Neural progenitor cell (in vitro differentiated cells): ENCODE measurements at regions not wholly inside any gene's neighbourhood (a gene's known extent, or its start where the extent isn't known, plus 50 kb on each side); places are given as distances from the start of the nearest gene placed in this dataset.

Source experiments
- DNase-seq: peaks from one replicate; pipeline ENCODE4 v3.0.0-alpha.2; 2016; ENCODE audit warnings: low spot score
- H2AFZ ChIP-seq: fragments of 200-600 bp; sonication (generic); replicated peaks from 2 replicates; pipeline ENCODE4 v1.6.1; 2016; ENCODE audit warnings: antibody characterized with exemption
- H3F3A ChIP-seq: fragments of 200-600 bp; sonication (generic); 2 replicates; pipeline ENCODE4 v1.6.1; 2016; ENCODE audit warnings: antibody characterized with exemption, low read depth
- H3K27ac ChIP-seq: fragments of 200-600 bp; sonication (generic); 2 replicates; pipeline ENCODE4 v1.5.1; 2016; ENCODE audit warnings: mild to moderate bottlenecking
- H3K27me3 ChIP-seq: fragments of 200-600 bp; sonication (generic); 2 replicates; pipeline ENCODE4 v1.6.1; 2016; ENCODE audit warnings: mild to moderate bottlenecking, moderate library complexity
- H3K36me3 ChIP-seq: fragments of 200-600 bp; sonication (generic); 2 replicates; pipeline ENCODE4 v1.5.1; 2016
- H3K4me1 ChIP-seq: fragments of 200-600 bp; sonication (generic); 2 replicates; pipeline ENCODE4 v1.6.1; 2016; ENCODE audit warnings: mixed run types
- H3K4me2 ChIP-seq: fragments of 200-600 bp; sonication (generic); 2 replicates; pipeline ENCODE4 v1.6.1; 2016
- H3K4me3 ChIP-seq: fragments of 200-600 bp; sonication (generic); 2 replicates; pipeline ENCODE4 v1.5.1; 2016
- H3K79me2 ChIP-seq: fragments of 200-600 bp; sonication (generic); 2 replicates; pipeline ENCODE4 v1.6.1; 2016; ENCODE audit warnings: low read depth
- H3K9ac ChIP-seq: fragments of 200-600 bp; sonication (generic); 2 replicates; pipeline ENCODE4 v1.6.1; 2016
- H3K9me3 ChIP-seq: fragments of 200-600 bp; sonication (generic); 2 replicates; pipeline ENCODE4 v1.5.1; 2016; ENCODE audit warnings: low read depth
- H4K20me1 ChIP-seq: fragments of 200-600 bp; sonication (generic); 2 replicates; pipeline ENCODE4 v1.6.1; 2016; ENCODE audit warnings: low read depth
- H3K27ac Mint-ChIP-seq: 3 replicates; pipeline ENCODE4 v1.8.0; 2021; ENCODE audit warnings: mixed read lengths
- H3K27me3 Mint-ChIP-seq: 2 replicates; pipeline ENCODE4 v1.8.0; 2022; ENCODE audit warnings: low read depth, mild to moderate bottlenecking, inconsistent platforms, moderate library complexity, mixed read lengths; ENCODE audit not compliant: insufficient read depth
- H3K36me3 Mint-ChIP-seq: 3 replicates; pipeline ENCODE4 v1.8.0; 2021; ENCODE audit warnings: mixed read lengths
- H3K4me1 Mint-ChIP-seq: 3 replicates; pipeline ENCODE4 v1.8.0; 2021; ENCODE audit warnings: mixed read lengths
- H3K4me3 Mint-ChIP-seq: 3 replicates; pipeline ENCODE4 v1.8.0; 2021; ENCODE audit warnings: mild to moderate bottlenecking, moderate library complexity, mixed read lengths
- H3K9me3 Mint-ChIP-seq: 3 replicates; pipeline ENCODE4 v1.8.0; 2020; ENCODE audit warnings: mixed read lengths
- EZH2 ChIP-seq: fragments of 200-600 bp; sonication (generic); IDR thresholded peaks from 2 replicates; pipeline ENCODE4 v1.6.1; 2017; ENCODE audit warnings: antibody characterized with exemption, mild to moderate bottlenecking, moderate library complexity
- EZH2phosphoT487 ChIP-seq: fragments of 200-600 bp; sonication (generic); IDR thresholded peaks from 2 replicates; pipeline ENCODE4 v1.6.1; 2017; ENCODE audit warnings: antibody characterized with exemption
- TF ChIP-seq, protein P1 (sequence below): fragments of 200-600 bp; sonication (generic); IDR thresholded peaks from 2 replicates; pipeline ENCODE4 v1.5.1; 2017; ENCODE audit warnings: antibody characterized with exemption, mild to moderate bottlenecking

DNA sequence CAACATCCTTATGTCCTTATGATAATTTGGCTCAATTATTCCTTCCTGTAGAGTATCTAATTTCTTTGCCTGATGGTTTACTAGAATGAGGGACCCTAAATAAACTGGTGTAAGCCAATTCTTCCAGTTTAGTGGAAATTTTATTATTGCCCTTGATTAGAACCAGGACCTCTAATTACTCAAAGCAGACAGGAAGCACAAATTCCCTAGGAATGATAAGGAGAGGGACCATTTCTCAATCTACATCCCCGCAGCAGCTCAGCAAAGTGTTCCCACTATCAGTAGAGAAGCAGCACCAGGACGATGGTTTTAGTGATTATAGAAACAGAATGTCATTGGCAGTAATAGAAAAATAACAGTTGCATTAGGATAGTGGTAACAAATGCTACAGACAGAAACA lies 97.1 kb downstream of the PLPPR4 start:
- Histone ChIP-seq H3K9me3 (no peaks in the 10 kb centered on the region), H3K9ac (no peak overlapping the region), H3K4me1 (no peaks in the 10 kb centered on the region), H3K4me2 (no peak overlapping the region), H3K79me2 (no peaks in the 10 kb centered on the region), H3K27ac (no peak overlapping the region), H3F3A (no peaks in the 10 kb centered on the region), H3K27me3 (no peaks in the 10 kb centered on the region), H4K20me1 (no peaks in the 10 kb centered on the region), H2AFZ (no peak overlapping the region), H3K4me3 (no peak overlapping the region), H3K36me3 (no peaks in the 10 kb centered on the region)
- no peak overlapping the region for H3K4me3 Mint-ChIP-seq
- no peak for DNase-seq
- no peak overlapping the region for H3K27ac Mint-ChIP-seq
- H3K4me1 Mint-ChIP-seq = no peaks in the 10 kb centered on the region
- no peaks in the 10 kb centered on the region for H3K9me3 Mint-ChIP-seq
- TF ChIP-seq EZH2phosphoT487 = no peak
- no peak for TF ChIP-seq EZH2
- TF ChIP-seq, protein P1, sequence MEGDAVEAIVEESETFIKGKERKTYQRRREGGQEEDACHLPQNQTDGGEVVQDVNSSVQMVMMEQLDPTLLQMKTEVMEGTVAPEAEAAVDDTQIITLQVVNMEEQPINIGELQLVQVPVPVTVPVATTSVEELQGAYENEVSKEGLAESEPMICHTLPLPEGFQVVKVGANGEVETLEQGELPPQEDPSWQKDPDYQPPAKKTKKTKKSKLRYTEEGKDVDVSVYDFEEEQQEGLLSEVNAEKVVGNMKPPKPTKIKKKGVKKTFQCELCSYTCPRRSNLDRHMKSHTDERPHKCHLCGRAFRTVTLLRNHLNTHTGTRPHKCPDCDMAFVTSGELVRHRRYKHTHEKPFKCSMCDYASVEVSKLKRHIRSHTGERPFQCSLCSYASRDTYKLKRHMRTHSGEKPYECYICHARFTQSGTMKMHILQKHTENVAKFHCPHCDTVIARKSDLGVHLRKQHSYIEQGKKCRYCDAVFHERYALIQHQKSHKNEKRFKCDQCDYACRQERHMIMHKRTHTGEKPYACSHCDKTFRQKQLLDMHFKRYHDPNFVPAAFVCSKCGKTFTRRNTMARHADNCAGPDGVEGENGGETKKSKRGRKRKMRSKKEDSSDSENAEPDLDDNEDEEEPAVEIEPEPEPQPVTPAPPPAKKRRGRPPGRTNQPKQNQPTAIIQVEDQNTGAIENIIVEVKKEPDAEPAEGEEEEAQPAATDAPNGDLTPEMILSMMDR = no peak
- H3K27me3 Mint-ChIP-seq = peaks cover 2% of the 10 kb centered on the region
- H3K36me3 Mint-ChIP-seq = no peaks in the 10 kb centered on the region

DNA sequence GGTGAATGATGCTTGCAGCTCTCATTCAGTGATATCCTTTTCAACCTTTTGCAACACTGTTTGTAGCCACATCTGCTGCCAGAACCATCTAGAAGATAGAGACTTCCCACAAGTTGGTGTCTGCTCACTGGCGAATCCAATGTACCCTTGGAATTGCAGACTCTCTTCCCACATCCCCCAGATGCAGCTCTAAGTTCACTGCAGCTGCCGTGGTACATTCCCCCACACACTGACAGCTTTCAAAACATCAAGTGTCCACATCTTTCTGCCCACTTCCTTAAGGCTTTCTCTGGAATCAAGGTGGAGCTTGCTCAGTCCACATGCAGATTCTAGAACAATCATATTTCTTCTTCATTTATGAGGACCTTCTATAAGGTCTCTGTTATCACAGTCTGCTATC lies 99.2 kb downstream of the PLPPR4 start:
- no peak overlapping the region for H3K9ac ChIP-seq
- no peaks in the 10 kb centered on the region for H4K20me1 ChIP-seq
- no peaks in the 10 kb centered on the region for H3K9me3 ChIP-seq
- H3K36me3 ChIP-seq = no peaks in the 10 kb centered on the region
- no peak overlapping the region for H3K27ac ChIP-seq
- TF ChIP-seq, protein P1 = no peak
- TF ChIP-seq EZH2phosphoT487 (no peak), EZH2 (no peak)
- H3K4me3 Mint-ChIP-seq = no peak overlapping the region
- H3K4me1 ChIP-seq = no peaks in the 10 kb centered on the region
- H3K27ac Mint-ChIP-seq = no peak overlapping the region
- H3K27me3 ChIP-seq = no peaks in the 10 kb centered on the region
- no peaks in the 10 kb centered on the region for H3F3A ChIP-seq
- no peak overlapping the region for H3K4me2 ChIP-seq
- DNase-seq = no peak
- no peaks in the 10 kb centered on the region for H3K79me2 ChIP-seq
- H3K27me3 Mint-ChIP-seq = peaks cover 2% of the 10 kb centered on the region
- no peaks in the 10 kb centered on the region for H3K36me3 Mint-ChIP-seq
- H3K9me3 Mint-ChIP-seq = no peaks in the 10 kb centered on the region
- H3K4me3 ChIP-seq = no peak overlapping the region
- no peaks in the 10 kb centered on the region for H3K4me1 Mint-ChIP-seq
- H2AFZ ChIP-seq = no peak overlapping the region

DNA sequence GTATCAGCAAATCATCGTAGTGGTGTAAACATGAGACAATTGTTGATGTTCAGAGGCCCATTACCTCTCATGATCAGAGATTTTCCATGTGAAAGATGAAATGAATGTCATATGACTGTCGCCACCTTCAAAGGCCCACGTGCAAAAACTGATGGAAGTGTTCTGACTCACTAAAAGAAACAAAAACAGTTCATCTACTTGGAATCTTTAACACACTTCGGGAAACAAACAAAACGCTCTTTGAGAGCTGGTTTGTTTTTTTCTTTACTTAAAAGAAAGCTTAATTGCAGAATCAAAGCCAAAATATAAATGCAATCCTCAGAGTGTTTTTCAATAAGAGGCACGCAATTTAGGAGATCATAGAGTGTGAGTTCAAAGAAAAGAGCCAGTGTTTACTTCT lies 100.8 kb downstream of the PLPPR4 start:
- no peak for DNase-seq
- H2AFZ ChIP-seq = peak overlapping the region; percentile 20
- H3K4me2 ChIP-seq = no peak overlapping the region
- H3K79me2 ChIP-seq = no peaks in the 10 kb centered on the region
- no peaks in the 10 kb centered on the region for H3K9me3 Mint-ChIP-seq
- H3K9me3 ChIP-seq = no peaks in the 10 kb centered on the region
- no peak overlapping the region for H3K4me3 ChIP-seq
- peaks cover 2% of the 10 kb centered on the region for H3K27me3 Mint-ChIP-seq
- no peaks in the 10 kb centered on the region for H3K4me1 ChIP-seq
- H3K27ac Mint-ChIP-seq = no peak overlapping the region
- no peaks in the 10 kb centered on the region for H3K36me3 Mint-ChIP-seq
- no peak overlapping the region for H3K4me3 Mint-ChIP-seq
- TF ChIP-seq EZH2phosphoT487 (no peak), EZH2 (no peak)
- TF ChIP-seq, protein P1 = no peak
- H3K9ac ChIP-seq = no peak overlapping the region
- H3K36me3 ChIP-seq = no peaks in the 10 kb centered on the region
- no peaks in the 10 kb centered on the region for H3K4me1 Mint-ChIP-seq
- H4K20me1 ChIP-seq = no peaks in the 10 kb centered on the region
- no peak overlapping the region for H3K27ac ChIP-seq
- no peaks in the 10 kb centered on the region for H3K27me3 ChIP-seq
- H3F3A ChIP-seq = no peaks in the 10 kb centered on the region

DNA sequence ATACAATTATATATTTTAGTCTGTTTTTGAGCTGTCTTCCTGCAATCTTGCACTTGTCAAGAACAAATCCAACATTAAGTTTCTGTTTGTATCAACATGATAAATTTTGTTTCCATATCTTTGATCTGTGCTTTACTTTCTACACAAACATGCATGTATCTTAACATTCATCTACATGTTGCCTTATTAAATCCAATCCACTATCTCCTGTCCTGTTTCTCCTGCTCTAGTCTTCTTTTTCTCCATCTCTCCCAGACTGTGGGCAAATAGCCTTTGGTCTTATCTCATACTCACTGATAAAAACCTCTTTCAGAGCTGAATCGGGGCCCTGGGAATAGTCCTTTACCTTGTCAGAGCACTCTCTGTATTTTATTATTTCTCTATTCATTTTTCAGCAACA lies 101.3 kb downstream of the PLPPR4 start:
- Mint-ChIP-seq H3K27me3 (peaks cover 2% of the 10 kb centered on the region), H3K4me1 (no peaks in the 10 kb centered on the region), H3K4me3 (no peak overlapping the region), H3K27ac (no peak overlapping the region), H3K9me3 (no peaks in the 10 kb centered on the region), H3K36me3 (no peaks in the 10 kb centered on the region)
- Histone ChIP-seq H4K20me1 (no peaks in the 10 kb centered on the region), H2AFZ (no peak overlapping the region), H3K9ac (no peak overlapping the region), H3F3A (no peaks in the 10 kb centered on the region), H3K79me2 (no peaks in the 10 kb centered on the region), H3K4me2 (no peak overlapping the region), H3K4me3 (no peak overlapping the region), H3K27me3 (no peaks in the 10 kb centered on the region), H3K36me3 (no peaks in the 10 kb centered on the region), H3K9me3 (no peaks in the 10 kb centered on the region), H3K4me1 (no peaks in the 10 kb centered on the region), H3K27ac (no peak overlapping the region)
- TF ChIP-seq, protein P1 = no peak
- TF ChIP-seq EZH2phosphoT487 = no peak
- no peak for TF ChIP-seq EZH2
- no peak for DNase-seq
